Calu3 (cell line): ENCODE measurements at regions not wholly inside any gene's neighbourhood (a gene's known extent, or its start where the extent isn't known, plus 50 kb on each side); places are given as distances from the start of the nearest gene placed in this dataset.

Source experiments
- BruUV-seq: library from RNA; stranded (reverse); fragments of 400-500 nt; replicated peaks from 2 replicates; lab custom pipeline; 2021; lab: Mats Ljungman, UMichigan
- CTCF ChIA-PET: fragments of 300-600 bp; sonication (Branson Sonifier 250); formaldehyde crosslinking; loops from one replicate; lab custom pipeline; 2022; ENCODE audit warnings: antibody characterized with exemption; lab: Charles Lee
- DNase-seq: peaks from one replicate; pipeline ENCODE4 v3.0.0; 2022
- H3K27ac Mint-ChIP-seq: one replicate; pipeline ENCODE4 v1.8.0; 2022; ENCODE audit warnings: mixed read lengths; ENCODE audit not compliant: unreplicated experiment
- H3K27me3 Mint-ChIP-seq: one replicate; pipeline ENCODE4 v1.8.0; 2022; ENCODE audit warnings: mixed read lengths; ENCODE audit not compliant: unreplicated experiment
- H3K36me3 Mint-ChIP-seq: one replicate; pipeline ENCODE4 v1.8.0; 2022; ENCODE audit warnings: mild to moderate bottlenecking, moderate library complexity, mixed read lengths; ENCODE audit not compliant: insufficient read depth, unreplicated experiment
- H3K4me1 Mint-ChIP-seq: one replicate; pipeline ENCODE4 v1.8.0; 2022; ENCODE audit warnings: mild to moderate bottlenecking, low read depth, mixed read lengths; ENCODE audit not compliant: unreplicated experiment
- H3K4me3 Mint-ChIP-seq: one replicate; pipeline ENCODE4 v1.8.0; 2022; ENCODE audit warnings: mild to moderate bottlenecking, low read depth, moderate library complexity, mixed read lengths; ENCODE audit not compliant: unreplicated experiment
- H3K9me3 Mint-ChIP-seq: one replicate; pipeline ENCODE4 v1.8.0; 2022; ENCODE audit warnings: low read depth, mixed read lengths; ENCODE audit not compliant: unreplicated experiment
- CTCF ChIP-seq: fragments of 200-600 bp; IDR thresholded peaks from one replicate; pipeline ENCODE4 v1.8.0; 2022; ENCODE audit warnings: antibody characterized with exemption; ENCODE audit not compliant: unreplicated experiment
- intact Hi-C: fragments of 100-400 bp; cut with micrococcal nuclease; formaldehyde crosslinking; loops from one replicate; pipeline ENCODE4 v1.10.0; 2022; ENCODE audit not compliant: unreplicated experiment

GRCh38 chr1:208977012-208977411 lies 606.5 kb upstream of the CAMK1G start:
- no TSS peak for BruUV-seq
- DNase-seq: no peak
- H3K9me3 Mint-ChIP-seq: peaks cover 3% of the 10 kb centered on the region

GRCh38 chr1:208977638-208978256 lies 605.8 kb upstream of the CAMK1G start:
- H3K27ac Mint-ChIP-seq: no peak overlapping the region
- CTCF ChIA-PET: no interaction called here
- BruUV-seq: no TSS peak
- no peaks in the 10 kb centered on the region for H3K36me3 Mint-ChIP-seq
- H3K9me3 Mint-ChIP-seq: peaks cover 3% of the 10 kb centered on the region
- TF ChIP-seq CTCF: no peak
- no peaks in the 10 kb centered on the region for H3K4me1 Mint-ChIP-seq
- intact Hi-C loops: no loop called here
- H3K4me3 Mint-ChIP-seq: no peak overlapping the region
- DNase-seq: no peak
- H3K27me3 Mint-ChIP-seq: peaks cover 32% of the 10 kb centered on the region

More at GRCh38 chr1:208977012-208977411, 606.5 kb upstream of the CAMK1G start:
- Mint-ChIP-seq H3K27ac (no peak overlapping the region), H3K4me3 (no peak overlapping the region), H3K4me1 (no peaks in the 10 kb centered on the region), H3K36me3 (no peaks in the 10 kb centered on the region), H3K27me3 (peaks cover 32% of the 10 kb centered on the region)
- intact Hi-C loops: no loop called here
- TF ChIP-seq CTCF: no peak
- CTCF ChIA-PET: no interaction called here

GRCh38 chr1:208979776-208980175 lies 603.7 kb upstream of the CAMK1G start:
- CTCF ChIA-PET: no interaction called here
- no peak for TF ChIP-seq CTCF
- Mint-ChIP-seq H3K9me3 (peaks cover 3% of the 10 kb centered on the region), H3K27ac (no peak overlapping the region), H3K36me3 (no peaks in the 10 kb centered on the region), H3K4me1 (no peaks in the 10 kb centered on the region), H3K27me3 (peaks cover 17% of the 10 kb centered on the region), H3K4me3 (no peak overlapping the region)
- DNase-seq: no peak
- intact Hi-C loops: no loop called here
- BruUV-seq: no TSS peak

GRCh38 chr1:208980605-208981004 lies 602.9 kb upstream of the CAMK1G start:
- Mint-ChIP-seq H3K9me3 (peaks cover 3% of the 10 kb centered on the region), H3K27me3 (peaks cover 16% of the 10 kb centered on the region), H3K27ac (no peak overlapping the region), H3K4me3 (no peak overlapping the region), H3K4me1 (no peaks in the 10 kb centered on the region), H3K36me3 (no peaks in the 10 kb centered on the region)
- DNase-seq: no peak
- CTCF ChIA-PET: no interaction called here
- intact Hi-C loops: no loop called here
- no TSS peak for BruUV-seq
- no peak for TF ChIP-seq CTCF
